ENCODE measurements at regions not wholly inside any gene's neighbourhood (a gene's known extent, or its start where the extent isn't known, plus 50 kb on each side); places are given as distances from the start of the nearest gene placed in this dataset.

- Histone ChIP-seq H3K4me3 (no peak overlapping the region), H3K36me3 (no peaks in the 10 kb centered on the region), H3K4me1 (no peaks in the 10 kb centered on the region), H3K27ac (no peak overlapping the region), H3K9me3 (no peaks in the 10 kb centered on the region), H3K27me3 (no peaks in the 10 kb centered on the region)
- TF ChIP-seq CTCF (IDR thresholded peaks at IDR 0.05) (no peak), POLR2AphosphoS5 (IDR thresholded peaks at IDR 0.05) (no peak)
- WGBS, result 50% methylated on average over 1 of the region's 1 CpG
- no peak for DNase-seq (ENCODE audit: low spot score in 2 of 2)
Observed at GRCh38 chr1:194734970-194735369, 1548.6 kb upstream of the B3GALT2 start.

GRCh38 chr1:194731025-194731424, 1544.6 kb upstream of the B3GALT2 start:
- no peak for TF ChIP-seq POLR2A (IDR thresholded peaks at IDR 0.05)
- no peak for TF ChIP-seq CTCF (IDR thresholded peaks at IDR 0.05)
- no peak for TF ChIP-seq POLR2AphosphoS5 (IDR thresholded peaks at IDR 0.05)
- TF ChIP-seq EP300 (IDR thresholded peaks at IDR 0.05), result no peak

GRCh38 chr1:194730304-194730703, 1543.9 kb upstream of the B3GALT2 start:
- H3K27ac ChIP-seq, result no peak overlapping the region
- no peak for DNase-seq (ENCODE audit: low spot score in 2 of 2)
- TF ChIP-seq EP300 (IDR thresholded peaks at IDR 0.05), result no peak
- TF ChIP-seq POLR2AphosphoS5 (IDR thresholded peaks at IDR 0.05), result no peak
- no peak for TF ChIP-seq CTCF (IDR thresholded peaks at IDR 0.05)
- TF ChIP-seq POLR2A (IDR thresholded peaks at IDR 0.05), result no peak
- no peaks in the 10 kb centered on the region for H3K27me3 ChIP-seq
- 57% methylated on average over 3 of the region's 3 CpGs for WGBS
- no peaks in the 10 kb centered on the region for H3K36me3 ChIP-seq
- H3K9me3 ChIP-seq, result no peaks in the 10 kb centered on the region
- H3K4me3 ChIP-seq, result no peak overlapping the region
- no peaks in the 10 kb centered on the region for H3K4me1 ChIP-seq

More at GRCh38 chr1:194731025-194731424, 1544.6 kb upstream of the B3GALT2 start:
- no peak overlapping the region for H3K4me3 ChIP-seq
- no peak overlapping the region for H3K27ac ChIP-seq
- H3K27me3 ChIP-seq, result no peaks in the 10 kb centered on the region
- H3K4me1 ChIP-seq, result no peaks in the 10 kb centered on the region
- no peaks in the 10 kb centered on the region for H3K9me3 ChIP-seq
- no peak for DNase-seq (ENCODE audit: low spot score in 2 of 2)
- no peaks in the 10 kb centered on the region for H3K36me3 ChIP-seq

GRCh38 chr1:194723067-194723466, 1536.7 kb upstream of the B3GALT2 start:
- H3K36me3 ChIP-seq, result no peaks in the 10 kb centered on the region

GRCh38 chr1:194717941-194718340, 1531.5 kb upstream of the B3GALT2 start:
- H3K36me3 ChIP-seq, result no peaks in the 10 kb centered on the region
- H3K9me3 ChIP-seq, result no peaks in the 10 kb centered on the region
- no peaks in the 10 kb centered on the region for H3K4me1 ChIP-seq
- H3K27ac ChIP-seq, result no peak overlapping the region
- DNase-seq (ENCODE audit: low spot score in 2 of 2), result no peak
- TF ChIP-seq EP300 (IDR thresholded peaks at IDR 0.05) (no peak), POLR2A (IDR thresholded peaks at IDR 0.05) (no peak), CTCF (IDR thresholded peaks at IDR 0.05) (no peak), POLR2AphosphoS5 (IDR thresholded peaks at IDR 0.05) (no peak)
- H3K27me3 ChIP-seq, result no peaks in the 10 kb centered on the region
- no peak overlapping the region for H3K4me3 ChIP-seq
- 39% methylated on average over 1 of the region's 1 CpG for WGBS

More at GRCh38 chr1:194723067-194723466, 1536.7 kb upstream of the B3GALT2 start:
- no peak for DNase-seq (ENCODE audit: low spot score in 2 of 2)
- H3K27ac ChIP-seq, result no peak overlapping the region
- H3K4me3 ChIP-seq, result no peak overlapping the region
- TF ChIP-seq POLR2AphosphoS5 (IDR thresholded peaks at IDR 0.05), result no peak
- no peaks in the 10 kb centered on the region for H3K4me1 ChIP-seq
- H3K9me3 ChIP-seq, result no peaks in the 10 kb centered on the region
- no peaks in the 10 kb centered on the region for H3K27me3 ChIP-seq

GRCh38 chr1:194717334-194717733, 1530.9 kb upstream of the B3GALT2 start:
- H3K4me1 ChIP-seq, result no peaks in the 10 kb centered on the region
- no peaks in the 10 kb centered on the region for H3K27me3 ChIP-seq
- DNase-seq (ENCODE audit: low spot score in 2 of 2), result no peak
- TF ChIP-seq EP300 (IDR thresholded peaks at IDR 0.05) (no peak), CTCF (IDR thresholded peaks at IDR 0.05) (no peak), POLR2AphosphoS5 (IDR thresholded peaks at IDR 0.05) (no peak), POLR2A (IDR thresholded peaks at IDR 0.05) (no peak)
- H3K27ac ChIP-seq, result no peak overlapping the region
- WGBS, result 64% methylated on average over 1 of the region's 1 CpG
- no peak overlapping the region for H3K4me3 ChIP-seq
- no peaks in the 10 kb centered on the region for H3K36me3 ChIP-seq
- H3K9me3 ChIP-seq, result no peaks in the 10 kb centered on the region
